Fibroblast of the aortic adventitia (primary cell): ENCODE measurements at regions not wholly inside any gene's neighbourhood (a gene's known extent, or its start where the extent isn't known, plus 50 kb on each side); places are given as distances from the start of the nearest gene placed in this dataset.
"Not testable (repeated sequence)": the region's sequence is repeated elsewhere in the genome, so short reads cannot be mapped to it uniquely, and the experiment has no call there.

Experiments used
- DNase-seq: peaks from one replicate; pipeline ENCODE4 v3.0.0-alpha.2; 2010; ENCODE audit warnings: low read depth
- H3K4me3 ChIP-seq: 2 replicates; pipeline ENCODE4 v1.5.1; 2011; ENCODE audit warnings: low read depth, mild to moderate bottlenecking, control low read depth, low read length, moderate library complexity
- CTCF ChIP-seq: IDR thresholded peaks from 2 replicates; pipeline ENCODE4 v1.5.1; 2011; ENCODE audit warnings: mild to moderate bottlenecking, low read length, control low read depth, inconsistent platforms; ENCODE audit not compliant: insufficient read depth

- no peak for DNase-seq
- TF ChIP-seq CTCF, result no peak
- H3K4me3 ChIP-seq, result no peak overlapping the region
Observed at GRCh38 chr10:94116848-94117247, 123.1 kb downstream of the PLCE1 start.

- no peak for DNase-seq
- TF ChIP-seq CTCF, result no peak
- no peak overlapping the region for H3K4me3 ChIP-seq
Observed at GRCh38 chr10:94122211-94122610, 128.5 kb downstream of the PLCE1 start.

GRCh38 chr10:94123258-94123995 is 129.7 kb downstream of the PLCE1 start:
- DNase-seq, result peak; percentile 87
- TF ChIP-seq CTCF, result no peak
- no peak overlapping the region for H3K4me3 ChIP-seq

- DNase-seq, H3K4me3 ChIP-seq: not testable (repeated sequence)
Observed at GRCh38 chr10:94124147-94124546, 130.4 kb downstream of the PLCE1 start.

- H3K4me3 ChIP-seq, DNase-seq: not testable (repeated sequence)
Observed at GRCh38 chr10:94125268-94125667, 131.5 kb downstream of the PLCE1 start.

- H3K4me3 ChIP-seq, result no peak overlapping the region
- DNase-seq, result peak; percentile 89
- TF ChIP-seq CTCF, result no peak
Observed at GRCh38 chr10:94125856-94126255, 132.1 kb downstream of the PLCE1 start.

GRCh38 chr10:94129393-94130130 is 135.8 kb downstream of the PLCE1 start:
- TF ChIP-seq CTCF, result no peak
- H3K4me3 ChIP-seq, result no peak overlapping the region
- DNase-seq, result peak; percentile 92

- H3K4me3 ChIP-seq, result no peak overlapping the region
- TF ChIP-seq CTCF, result no peak
- DNase-seq, result peak; percentile 64
Observed at GRCh38 chr10:94131885-94132284, 138.2 kb downstream of the PLCE1 start.
